ENCODE measurements at regions not wholly inside any gene's neighbourhood (a gene's known extent, or its start where the extent isn't known, plus 50 kb on each side); places are given as distances from the start of the nearest gene placed in this dataset.

- no peak for TF ChIP-seq MXI1 (conservative IDR thresholded peaks at IDR 0.05; ENCODE audit: poor library complexity, severe bottlenecking)
- TF ChIP-seq EZH2 (IDR thresholded peaks at IDR 0.05; ENCODE audit: borderline replicate concordance, insufficient read depth, low read length, poor library complexity, severe bottlenecking): no peak
- no peak for TF ChIP-seq CTCF (IDR thresholded peaks at IDR 0.05; ENCODE audit: poor library complexity, severe bottlenecking)
- TF ChIP-seq REST (IDR thresholded peaks at IDR 0.05; ENCODE audit: borderline replicate concordance): no peak
- no peak for TF ChIP-seq RAD21 (conservative IDR thresholded peaks at IDR 0.05)
- no peak for TF ChIP-seq SMC3 (conservative IDR thresholded peaks at IDR 0.05; ENCODE audit: poor library complexity)
- TF ChIP-seq EP300 (conservative IDR thresholded peaks at IDR 0.05; ENCODE audit: poor library complexity, severe bottlenecking): no peak
Observed at GRCh38 chrX:13901354-13901753, 84.5 kb upstream of the GPM6B start.

Data from neural cell (in vitro differentiated cells).